CD8-positive, alpha-beta memory T cell (primary cell): ENCODE measurements at regions not wholly inside any gene's neighbourhood (a gene's known extent, or its start where the extent isn't known, plus 50 kb on each side); places are given as distances from the start of the nearest gene placed in this dataset.

Experiments
- CTCF ChIA-PET: fragments of 350-600 bp; sonication (Branson Sonifier 250); formaldehyde crosslinking; loops from one replicate; lab custom pipeline; 2021; ENCODE audit warnings: antibody characterized with exemption; lab: Charles Lee
- POLR2A ChIA-PET: fragments of 350-600 bp; sonication (Branson Sonifier 250); formaldehyde crosslinking; loops from one replicate; lab custom pipeline; 2021; ENCODE audit warnings: antibody characterized with exemption; lab: Charles Lee
- DNase-seq, 5 donors: peaks; one replicate each; pipeline versions ENCODE4 v3.0.0 to v3.0.0-alpha.2; 2020 to 2022; ENCODE audit warnings: mixed read lengths in 1 of 5
- H3K27ac ChIP-seq: one replicate; pipeline ENCODE4 v1.7.0; 2013; ENCODE audit warnings: low read depth, mild to moderate bottlenecking, low read length, moderate library complexity
- H3K27me3 ChIP-seq: 2 replicates; pipeline ENCODE4 v1.7.0; 2013; ENCODE audit warnings: low read length, mild to moderate bottlenecking; ENCODE audit not compliant: insufficient read depth, poor library complexity, severe bottlenecking
- H3K36me3 ChIP-seq: 2 replicates; pipeline ENCODE4 v1.7.0; 2013; ENCODE audit warnings: mild to moderate bottlenecking, low read length, moderate library complexity; ENCODE audit not compliant: insufficient read depth
- H3K4me1 ChIP-seq: 2 replicates; pipeline ENCODE4 v1.7.0; 2013; ENCODE audit warnings: mild to moderate bottlenecking, low read length, moderate library complexity; ENCODE audit not compliant: insufficient read depth
- H3K4me3 ChIP-seq: 2 replicates; pipeline ENCODE4 v1.7.0; 2013; ENCODE audit warnings: mild to moderate bottlenecking, low read length
- H3K9me3 ChIP-seq: 2 replicates; pipeline ENCODE4 v1.7.0; 2013; ENCODE audit warnings: mild to moderate bottlenecking, low read length
- H3K27ac Mint-ChIP-seq, 8 donors: one replicate each; pipeline ENCODE4 v1.8.0; 2020 to 2021; ENCODE audit warnings: mixed read lengths in 8 of 8, mild to moderate bottlenecking in 6 of 8, inconsistent platforms in 3 of 8, moderate library complexity in 3 of 8
- H3K27me3 Mint-ChIP-seq, 2 donors: one replicate each; pipeline ENCODE4 v1.8.0; 2020 to 2021; ENCODE audit warnings: mixed read lengths in 2 of 2, mild to moderate bottlenecking in 1 of 2, moderate library complexity in 1 of 2
- H3K36me3 Mint-ChIP-seq, 3 donors: one replicate each; pipeline ENCODE4 v1.8.0; 2020 to 2021; ENCODE audit warnings: mixed read lengths in 3 of 3, inconsistent platforms in 1 of 3, mild to moderate bottlenecking in 1 of 3
- H3K4me1 Mint-ChIP-seq, 3 donors: one replicate each; pipeline ENCODE4 v1.8.0; 2020 to 2021; ENCODE audit warnings: mixed read lengths in 3 of 3, inconsistent platforms in 1 of 3, mild to moderate bottlenecking in 1 of 3
- H3K4me3 Mint-ChIP-seq, 7 donors: one replicate each; pipeline ENCODE4 v1.8.0; 2020 to 2021; ENCODE audit warnings: mixed read lengths in 7 of 7, mild to moderate bottlenecking in 6 of 7, moderate library complexity in 4 of 7, inconsistent platforms in 2 of 7
- H3K9me3 Mint-ChIP-seq, 5 donors: one replicate each; pipeline ENCODE4 v1.8.0; 2020 to 2022; ENCODE audit warnings: mixed read lengths in 5 of 5, mild to moderate bottlenecking in 3 of 5, moderate library complexity in 2 of 5, inconsistent platforms in 1 of 5

DNA sequence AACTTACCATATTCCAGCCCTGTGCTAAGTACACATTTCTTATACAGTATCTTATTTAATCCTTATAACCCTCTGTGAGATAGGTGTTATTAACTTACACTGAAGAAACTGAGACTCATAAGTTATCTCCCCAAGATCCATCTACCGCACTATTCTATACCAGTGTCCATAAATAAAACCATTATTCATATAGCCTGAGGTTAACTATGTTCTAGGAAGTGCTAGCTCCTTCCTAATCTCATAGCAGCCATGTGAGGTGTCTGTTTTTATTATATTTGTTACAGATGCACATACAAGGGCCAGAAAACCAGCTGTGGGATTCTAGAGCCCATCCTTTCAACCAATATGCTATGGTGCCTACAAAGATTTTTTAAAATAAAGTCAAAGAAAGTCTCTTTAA lies 100.3 kb upstream of the RAP1B start:
- no peaks in the 10 kb centered on the region for H3K27me3 ChIP-seq
- no peaks in the 10 kb centered on the region for H3K9me3 ChIP-seq
- H3K36me3 ChIP-seq, result no peaks in the 10 kb centered on the region
- no peak for DNase-seq
- no peaks in the 10 kb centered on the region for H3K4me1 ChIP-seq
- no peak overlapping the region for H3K4me3 ChIP-seq
- H3K4me3 Mint-ChIP-seq, result no peak overlapping the region
- H3K27ac Mint-ChIP-seq, result peak overlapping the region in 1 of 8 donors; percentile 35
- CTCF ChIA-PET, result no interaction called here
- POLR2A ChIA-PET, result interaction anchor here (1.5 kb wide), 1 partner anchor 14 kb away, joined by 3 read pairs; no protein-coding TSS in a partner anchor
- no peak overlapping the region for H3K27ac ChIP-seq
- H3K36me3 Mint-ChIP-seq, result peaks cover 0 to 18% (median 1%) of the 10 kb centered on the region in 3 donors
- no peaks in the 10 kb centered on the region for H3K4me1 Mint-ChIP-seq
- no peaks in the 10 kb centered on the region for H3K9me3 Mint-ChIP-seq
- no peaks in the 10 kb centered on the region for H3K27me3 Mint-ChIP-seq

DNA sequence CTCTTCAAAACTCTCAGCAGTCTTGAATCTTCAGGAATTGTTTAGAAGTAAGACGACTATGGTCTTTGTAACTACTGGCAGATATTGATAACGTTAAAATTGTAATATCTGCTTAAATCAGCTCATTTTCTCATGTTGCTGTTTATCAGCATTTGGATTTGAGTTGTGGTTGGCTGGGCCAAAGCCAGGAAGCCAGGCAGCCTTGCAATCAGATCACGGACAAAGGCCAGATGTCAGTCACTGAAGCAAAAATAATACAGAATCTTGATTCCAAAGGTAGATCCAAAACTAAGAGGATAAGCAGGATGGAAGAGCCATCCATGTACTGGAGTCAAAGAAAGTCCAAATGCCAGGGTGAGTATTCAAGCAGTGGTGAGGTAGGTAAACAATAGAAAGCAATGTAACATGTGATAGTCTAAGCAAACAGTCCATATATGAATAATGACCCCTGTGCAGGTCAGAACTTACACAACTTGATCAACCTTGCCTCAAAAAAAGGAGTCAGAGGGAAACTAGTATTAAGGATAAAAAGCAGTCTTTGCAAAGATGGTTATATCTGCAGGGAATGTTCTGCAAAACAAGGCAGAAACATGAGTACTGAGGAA lies 95.8 kb upstream of the RAP1B start:
- Histone ChIP-seq H3K9me3 (no peaks in the 10 kb centered on the region), H3K36me3 (no peaks in the 10 kb centered on the region), H3K4me3 (no peak overlapping the region), H3K4me1 (no peaks in the 10 kb centered on the region), H3K27ac (no peak overlapping the region), H3K27me3 (no peaks in the 10 kb centered on the region)
- no peaks in the 10 kb centered on the region for H3K9me3 Mint-ChIP-seq
- H3K4me1 Mint-ChIP-seq, result peaks cover 0 to 7% (median 0%) of the 10 kb centered on the region in 3 donors
- no peaks in the 10 kb centered on the region for H3K27me3 Mint-ChIP-seq
- H3K4me3 Mint-ChIP-seq, result no peak overlapping the region
- ChIA-PET POLR2A (no interaction called here), CTCF (no interaction called here)
- no peak overlapping the region for H3K27ac Mint-ChIP-seq
- H3K36me3 Mint-ChIP-seq, result peaks cover 0 to 5% (median 1%) of the 10 kb centered on the region in 3 donors
- no peak for DNase-seq

DNA sequence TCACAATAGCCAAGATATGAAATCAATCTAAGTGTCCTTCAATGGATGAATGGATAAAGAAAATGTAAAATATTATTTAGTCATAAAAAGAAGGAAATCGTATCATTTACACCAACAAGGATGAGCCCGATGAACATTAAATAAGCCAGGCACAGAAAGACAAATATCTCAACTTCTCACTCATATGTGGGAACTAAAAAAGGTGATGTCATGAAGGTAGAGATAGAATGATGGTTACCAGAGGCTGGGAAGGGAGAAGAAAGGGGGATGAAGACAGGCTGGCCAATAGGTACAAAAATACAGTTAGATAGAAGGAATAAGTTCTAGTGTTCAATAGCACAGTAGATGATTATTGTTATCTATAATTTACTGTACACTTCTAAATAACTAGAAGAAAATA lies 94.9 kb upstream of the RAP1B start:
- Mint-ChIP-seq H3K27me3 (no peaks in the 10 kb centered on the region), H3K36me3 (peaks cover 0 to 5% (median 1%) of the 10 kb centered on the region in 3 donors), H3K4me1 (peaks cover 0 to 7% (median 0%) of the 10 kb centered on the region in 3 donors), H3K27ac (no peak overlapping the region), H3K9me3 (no peaks in the 10 kb centered on the region), H3K4me3 (no peak overlapping the region)
- Histone ChIP-seq H3K4me1 (no peaks in the 10 kb centered on the region), H3K4me3 (no peak overlapping the region), H3K9me3 (no peaks in the 10 kb centered on the region), H3K36me3 (no peaks in the 10 kb centered on the region), H3K27me3 (no peaks in the 10 kb centered on the region), H3K27ac (no peak overlapping the region)
- POLR2A ChIA-PET, result no interaction called here
- CTCF ChIA-PET, result no interaction called here
- no peak for DNase-seq

DNA sequence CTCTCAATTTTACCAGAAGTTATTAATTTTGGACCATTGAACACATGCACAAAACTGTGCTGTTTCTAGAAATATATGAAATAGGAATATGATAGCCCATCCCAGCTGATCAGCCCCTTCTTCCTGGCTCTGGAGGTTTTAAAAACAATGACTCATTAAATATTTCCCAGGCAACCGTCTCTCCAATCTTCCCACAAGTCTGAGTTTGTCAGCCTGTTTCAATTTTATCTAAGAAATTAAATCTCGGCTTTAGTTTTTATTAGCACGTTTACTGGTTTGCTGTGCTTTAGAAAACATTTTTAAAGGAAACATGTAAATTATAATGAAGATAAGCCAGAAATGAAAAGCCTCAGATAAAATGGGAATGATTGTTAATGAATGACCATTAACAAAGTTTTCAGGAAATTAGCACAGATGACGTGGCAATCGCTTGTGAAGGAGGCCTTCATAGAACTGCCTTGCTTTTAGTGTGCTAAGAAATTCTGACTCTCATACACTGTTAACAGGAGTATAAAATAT lies 89.3 kb upstream of the RAP1B start:
- Mint-ChIP-seq H3K4me3 (no peak overlapping the region), H3K9me3 (no peaks in the 10 kb centered on the region), H3K36me3 (no peaks in the 10 kb centered on the region), H3K27ac (no peak overlapping the region), H3K4me1 (peaks cover 0 to 7% (median 0%) of the 10 kb centered on the region in 3 donors), H3K27me3 (no peaks in the 10 kb centered on the region)
- H3K36me3 ChIP-seq, result no peaks in the 10 kb centered on the region
- no peak overlapping the region for H3K27ac ChIP-seq
- ChIA-PET POLR2A (no interaction called here), CTCF (no interaction called here)
- no peaks in the 10 kb centered on the region for H3K27me3 ChIP-seq
- H3K4me1 ChIP-seq, result no peaks in the 10 kb centered on the region
- no peaks in the 10 kb centered on the region for H3K9me3 ChIP-seq
- H3K4me3 ChIP-seq, result no peak overlapping the region
- DNase-seq, result no peak

DNA sequence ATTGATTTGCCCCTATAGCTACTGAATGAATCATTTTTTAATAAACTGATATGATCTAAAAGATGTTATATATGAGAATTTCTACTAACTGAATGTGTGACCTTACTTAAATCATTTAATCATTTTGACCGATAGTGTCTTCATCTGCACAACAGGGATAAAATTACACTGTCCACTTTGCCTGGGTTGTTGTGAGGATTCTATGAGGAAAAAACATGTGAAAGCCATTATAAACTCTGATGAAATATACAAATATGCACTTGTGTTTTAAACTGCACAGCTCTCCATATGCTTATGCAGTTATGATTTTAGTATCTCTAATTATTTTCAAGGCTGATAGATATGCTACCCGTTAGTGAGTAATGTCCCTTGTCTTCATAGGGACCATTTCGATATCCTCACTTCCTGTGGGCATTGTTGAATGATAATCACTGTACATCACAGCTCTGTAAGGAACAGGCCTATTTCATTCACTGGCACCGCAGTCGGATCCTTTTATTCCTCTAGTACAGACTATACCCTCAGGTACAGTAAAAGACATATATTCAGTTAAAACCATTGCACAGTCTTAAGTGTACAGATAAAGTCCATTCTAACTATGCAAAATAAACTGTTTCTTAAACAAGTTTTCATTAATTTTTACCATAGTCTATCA lies 88.7 kb upstream of the RAP1B start:
- CTCF ChIA-PET, result no interaction called here

DNA sequence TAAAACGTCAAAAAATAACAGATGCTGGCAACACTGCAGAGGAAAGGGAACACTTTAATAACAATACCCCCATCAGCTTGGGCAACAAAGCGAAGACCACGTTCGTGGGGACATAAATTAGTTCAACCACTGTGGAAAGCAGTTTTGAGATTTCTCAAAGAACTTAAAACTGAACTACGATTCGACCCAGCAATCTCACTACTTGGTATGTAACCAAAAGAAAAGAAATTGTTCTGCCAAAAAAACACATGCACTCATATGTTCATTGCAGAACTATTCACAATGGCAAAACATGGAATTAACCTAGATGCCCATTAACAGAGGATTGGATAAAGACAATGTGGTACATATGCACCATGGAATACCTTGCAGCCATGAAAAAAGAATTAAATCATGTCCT lies 81.2 kb upstream of the RAP1B start:
- ChIA-PET CTCF (no interaction called here), POLR2A (no interaction called here)
- H3K27me3 ChIP-seq, result no peaks in the 10 kb centered on the region
- peaks cover 0 to 6% (median 0%) of the 10 kb centered on the region in 5 donors for H3K9me3 Mint-ChIP-seq
- H3K9me3 ChIP-seq, result no peaks in the 10 kb centered on the region
- no peak overlapping the region for H3K4me3 Mint-ChIP-seq
- H3K27ac Mint-ChIP-seq, result no peak overlapping the region
- no peak for DNase-seq
- no peak overlapping the region for H3K27ac ChIP-seq
- no peaks in the 10 kb centered on the region for H3K36me3 ChIP-seq
- H3K27me3 Mint-ChIP-seq, result peaks cover 2 to 3% of the 10 kb centered on the region in 2 donors
- no peak overlapping the region for H3K4me3 ChIP-seq
- peaks cover 0 to 9% (median 3%) of the 10 kb centered on the region in 3 donors for H3K36me3 Mint-ChIP-seq
- H3K4me1 Mint-ChIP-seq, result peaks cover 25 to 30% (median 28%) of the 10 kb centered on the region in 3 donors
- no peaks in the 10 kb centered on the region for H3K4me1 ChIP-seq

More for the DNA sequence above, 88.7 kb upstream of the RAP1B start:
- Histone ChIP-seq H3K36me3 (no peaks in the 10 kb centered on the region), H3K9me3 (no peaks in the 10 kb centered on the region), H3K4me3 (no peak overlapping the region), H3K27ac (no peak overlapping the region), H3K4me1 (no peaks in the 10 kb centered on the region), H3K27me3 (no peaks in the 10 kb centered on the region)
- Mint-ChIP-seq H3K36me3 (no peaks in the 10 kb centered on the region), H3K4me1 (peaks cover 0 to 7% (median 0%) of the 10 kb centered on the region in 3 donors), H3K27ac (peak overlapping the region in 1 of 8 donors; percentile 2), H3K27me3 (no peaks in the 10 kb centered on the region), H3K9me3 (no peaks in the 10 kb centered on the region), H3K4me3 (no peak overlapping the region)
- no peak for DNase-seq
- POLR2A ChIA-PET, result no interaction called here

DNA sequence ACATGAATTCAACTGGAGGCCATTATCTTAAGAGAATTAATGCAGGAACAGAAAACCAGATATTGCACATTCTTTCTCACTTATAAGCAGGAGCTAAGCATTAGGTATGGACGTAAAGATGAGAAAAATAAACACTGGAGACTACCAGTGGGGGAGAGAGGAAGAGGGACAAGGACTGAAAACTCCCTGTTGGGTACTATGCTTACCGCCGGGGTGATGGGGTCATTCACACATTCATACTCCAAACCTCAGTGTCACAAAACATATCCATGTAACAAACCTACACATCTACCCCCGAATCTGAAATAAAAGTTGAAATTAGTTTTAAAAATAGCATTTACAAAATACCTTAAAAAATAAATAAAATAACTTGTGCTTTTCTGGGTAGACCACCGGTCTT lies 80.8 kb upstream of the RAP1B start:
- peaks cover 0 to 6% (median 0%) of the 10 kb centered on the region in 5 donors for H3K9me3 Mint-ChIP-seq
- no peak overlapping the region for H3K27ac ChIP-seq
- no peaks in the 10 kb centered on the region for H3K4me1 ChIP-seq
- H3K9me3 ChIP-seq, result no peaks in the 10 kb centered on the region
- peaks cover 2 to 3% of the 10 kb centered on the region in 2 donors for H3K27me3 Mint-ChIP-seq
- H3K36me3 ChIP-seq, result no peaks in the 10 kb centered on the region
- peaks cover 26 to 30% (median 28%) of the 10 kb centered on the region in 3 donors for H3K4me1 Mint-ChIP-seq
- H3K27me3 ChIP-seq, result no peaks in the 10 kb centered on the region
- peaks cover 0 to 9% (median 3%) of the 10 kb centered on the region in 3 donors for H3K36me3 Mint-ChIP-seq
- ChIA-PET CTCF (no interaction called here), POLR2A (no interaction called here)
- no peak overlapping the region for H3K4me3 Mint-ChIP-seq
- no peak for DNase-seq
- no peak overlapping the region for H3K27ac Mint-ChIP-seq
- no peak overlapping the region for H3K4me3 ChIP-seq

DNA sequence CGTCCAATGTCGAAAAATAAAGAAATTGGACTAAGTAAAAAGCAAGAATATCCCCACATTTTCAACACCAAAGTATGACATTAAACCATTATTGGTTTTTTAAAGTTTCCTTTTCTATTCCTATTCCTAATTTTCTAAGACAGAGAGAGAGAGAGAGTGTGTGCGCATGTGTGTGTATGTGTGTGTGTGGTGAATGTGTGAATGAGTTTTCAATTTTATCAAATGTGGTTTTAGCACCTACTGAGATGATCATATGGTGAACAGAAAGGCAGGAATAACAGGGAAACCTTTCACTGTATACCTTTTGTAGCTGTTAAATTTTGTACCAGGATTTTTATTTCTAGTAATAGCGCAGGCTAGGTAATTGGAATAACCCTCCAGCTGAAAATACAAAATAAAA lies 80.4 kb upstream of the RAP1B start:
- peaks cover under 1% of the 10 kb centered on the region for H3K4me1 ChIP-seq
- no peak overlapping the region for H3K4me3 ChIP-seq
- H3K36me3 Mint-ChIP-seq, result peaks cover 0 to 9% (median 3%) of the 10 kb centered on the region in 3 donors
- H3K4me3 Mint-ChIP-seq, result peak overlapping the region in 1 of 7 donors; percentile 15
- DNase-seq, result no peak
- no peak overlapping the region for H3K27ac ChIP-seq
- H3K27me3 ChIP-seq, result no peaks in the 10 kb centered on the region
- H3K27me3 Mint-ChIP-seq, result peaks cover 2 to 3% of the 10 kb centered on the region in 2 donors
- H3K36me3 ChIP-seq, result no peaks in the 10 kb centered on the region
- POLR2A ChIA-PET, result no interaction called here
- H3K4me1 Mint-ChIP-seq, result peaks cover 26 to 30% (median 29%) of the 10 kb centered on the region in 3 donors
- no peaks in the 10 kb centered on the region for H3K9me3 ChIP-seq
- H3K27ac Mint-ChIP-seq, result no peak overlapping the region
- peaks cover 0 to 6% (median 0%) of the 10 kb centered on the region in 5 donors for H3K9me3 Mint-ChIP-seq
- CTCF ChIA-PET, result no interaction called here
